Fibroblast of lung (primary cell): ENCODE measurements at regions not wholly inside any gene's neighbourhood (a gene's known extent, or its start where the extent isn't known, plus 50 kb on each side); places are given as distances from the start of the nearest gene placed in this dataset.

Experiments
- EZH2 ChIP-seq: IDR thresholded peaks from 2 replicates; pipeline ENCODE4 v1.5.1; 2012; ENCODE audit warnings: low read length, control low read depth, mild to moderate bottlenecking; ENCODE audit errors: missing control alignments
- TF ChIP-seq, protein P1 (sequence below), 2 donors: IDR thresholded peaks in 1 of 2; conservative IDR thresholded peaks in 1 of 2; 1 replicate in 1 of 2; 2 replicates in 1 of 2; pipeline ENCODE4 v1.5.1; 2011 to 2012; ENCODE audit warnings: low read length in 2 of 2, control low read depth in 1 of 2, inconsistent platforms in 1 of 2, low read depth in 1 of 2, mild to moderate bottlenecking in 1 of 2

DNA sequence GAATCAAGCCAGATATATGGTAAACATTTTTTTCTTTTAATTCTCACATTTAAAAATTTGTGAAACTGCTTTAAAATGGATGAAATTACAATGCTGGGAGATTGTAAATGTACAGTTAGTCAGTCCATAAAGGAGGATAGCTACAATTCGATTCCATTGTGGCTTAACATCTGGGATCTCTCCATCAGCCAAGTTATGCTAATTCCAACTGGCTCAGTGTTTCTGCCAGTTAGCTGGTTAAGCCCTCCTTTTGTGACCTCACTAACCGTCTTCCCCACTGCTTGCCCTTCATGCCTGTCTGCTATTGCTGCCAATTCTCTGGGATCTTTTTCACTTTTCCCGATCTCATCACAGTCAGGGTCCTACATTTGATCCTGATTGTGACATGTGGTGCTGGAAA, 1347.6 kb downstream of the CDH11 start:
- TF ChIP-seq, protein P1, sequence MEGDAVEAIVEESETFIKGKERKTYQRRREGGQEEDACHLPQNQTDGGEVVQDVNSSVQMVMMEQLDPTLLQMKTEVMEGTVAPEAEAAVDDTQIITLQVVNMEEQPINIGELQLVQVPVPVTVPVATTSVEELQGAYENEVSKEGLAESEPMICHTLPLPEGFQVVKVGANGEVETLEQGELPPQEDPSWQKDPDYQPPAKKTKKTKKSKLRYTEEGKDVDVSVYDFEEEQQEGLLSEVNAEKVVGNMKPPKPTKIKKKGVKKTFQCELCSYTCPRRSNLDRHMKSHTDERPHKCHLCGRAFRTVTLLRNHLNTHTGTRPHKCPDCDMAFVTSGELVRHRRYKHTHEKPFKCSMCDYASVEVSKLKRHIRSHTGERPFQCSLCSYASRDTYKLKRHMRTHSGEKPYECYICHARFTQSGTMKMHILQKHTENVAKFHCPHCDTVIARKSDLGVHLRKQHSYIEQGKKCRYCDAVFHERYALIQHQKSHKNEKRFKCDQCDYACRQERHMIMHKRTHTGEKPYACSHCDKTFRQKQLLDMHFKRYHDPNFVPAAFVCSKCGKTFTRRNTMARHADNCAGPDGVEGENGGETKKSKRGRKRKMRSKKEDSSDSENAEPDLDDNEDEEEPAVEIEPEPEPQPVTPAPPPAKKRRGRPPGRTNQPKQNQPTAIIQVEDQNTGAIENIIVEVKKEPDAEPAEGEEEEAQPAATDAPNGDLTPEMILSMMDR (conservative IDR thresholded peaks at IDR 0.05 in 1 of 2, IDR thresholded peaks at IDR 0.05 in 1 of 2; ENCODE audit: low read depth in 1 of 2, low read length in 2 of 2), result no peak
- no peak for TF ChIP-seq EZH2
